Spleen (tissue), 11 donors: ENCODE measurements at regions not wholly inside any gene's neighbourhood (a gene's known extent, or its start where the extent isn't known, plus 50 kb on each side); places are given as distances from the start of the nearest gene placed in this dataset.

Experiments
- DNase-seq: peaks from one replicate; pipeline ENCODE4 v3.0.0-alpha.2; 2020
- H3K27ac ChIP-seq, 8 donors: fragments of 200-600 bp; sonication (generic) in 7 of 8; 1 replicate in 4 of 8; 2 replicates in 4 of 8; pipeline versions ENCODE4 v1.5.0 to v1.8.0; 2016 to 2021; ENCODE audit warnings: inconsistent platforms in 4 of 8, mild to moderate bottlenecking in 4 of 8, moderate library complexity in 1 of 8
- H3K27me3 ChIP-seq, 7 donors: fragments of 200-600 bp; sonication (generic) in 6 of 7; replicated peaks in 1 of 7; 1 replicate in 4 of 7; 2 replicates in 3 of 7; pipeline versions ENCODE4 v1.5.0 to v1.8.0; 2016 to 2021; ENCODE audit warnings: inconsistent platforms in 3 of 7, mild to moderate bottlenecking in 1 of 7
- H3K36me3 ChIP-seq, 6 donors: fragments of 200-600 bp; sonication (generic) in 5 of 6; 1 replicate in 4 of 6; 2 replicates in 2 of 6; pipeline versions ENCODE4 v1.5.0 to v1.8.0; 2016 to 2021; ENCODE audit warnings: inconsistent platforms in 2 of 6
- H3K4me1 ChIP-seq, 6 donors: fragments of 200-600 bp; sonication (generic) in 5 of 6; 1 replicate in 3 of 6; 2 replicates in 3 of 6; pipeline versions ENCODE4 v1.5.0 to v1.8.0; 2016 to 2021; ENCODE audit warnings: inconsistent platforms in 3 of 6
- H3K4me3 ChIP-seq, 8 donors: fragments of 200-600 bp; sonication (generic) in 7 of 8; 1 replicate in 4 of 8; 2 replicates in 4 of 8; pipeline versions ENCODE4 v1.5.0 to v1.8.0; 2016 to 2021; ENCODE audit warnings: inconsistent platforms in 4 of 8, mild to moderate bottlenecking in 4 of 8, moderate library complexity in 2 of 8
- H3K9me3 ChIP-seq, 8 donors: fragments of 200-600 bp; sonication (generic) in 7 of 8; 1 replicate in 4 of 8; 2 replicates in 4 of 8; pipeline versions ENCODE4 v1.5.0 to v1.8.0; 2016 to 2021; ENCODE audit warnings: inconsistent platforms in 4 of 8
- CTCF ChIP-seq, 11 experiments: fragments of 200-600 bp in 7 of 11; fragments of 450-650 bp in 4 of 11; sonication (generic) in 4 of 11; IDR thresholded peaks in 8 of 11; conservative IDR thresholded peaks in 3 of 11; 1 replicate in 7 of 11; 2 replicates in 4 of 11; pipeline versions ENCODE4 v1.4.0 to v1.8.0; 2016 to 2021; ENCODE audit warnings: antibody characterized with exemption in 11 of 11, inconsistent platforms in 4 of 11, mild to moderate bottlenecking in 1 of 11
- POLR2A ChIP-seq, 3 donors: fragments of 450-650 bp; IDR thresholded peaks; one replicate each; pipeline ENCODE4 v1.5.1; 2017; ENCODE audit warnings: antibody characterized with exemption in 3 of 3, mild to moderate bottlenecking in 1 of 3
- POLR2AphosphoS5 ChIP-seq, 3 donors: sonication (generic); formaldehyde crosslinking; IDR thresholded peaks; one replicate each; pipeline ENCODE4 v1.5.1; 2017; ENCODE audit warnings: antibody characterized with exemption in 3 of 3
- WGBS, 5 donors: extraction: QIAGEN DNeasy Blood & Tissue Kit in 3 of 5; methylation state at CpG; one replicate each; pipeline versions ENCODE4 v1.1.5 to v1.1.7; 2013 to 2018; 5-methylcytosine and 5-hydroxymethylcytosine counted together
- intact Hi-C: fragments of 100-400 bp; cut with DNase I; formaldehyde crosslinking; loops from one replicate; pipeline ENCODE4 v1.15.0; 2023; ENCODE audit warnings: low total_unique reads
- donor health status: healthy with polysubstance abuse.
- donor health status: DM: no; HTN: no; CAD: no; lungs with moderate emphysema.
- donor health status: DM: no; HTN: no; CAD: no.
- donor health status: Bipolar disorder and iron deficiency.
- donor health status: healthy.
- donor health status: DM: no; HTN: no; CAD: no.
- donor health status: DM: yes; HTN: yes; CAD: no.

- Histone ChIP-seq H3K9me3 (peaks cover 0 to under 1% (median 0%) of the 10 kb centered on the region in 8 donors), H3K27ac (no peak overlapping the region), H3K27me3 (no peaks in the 10 kb centered on the region), H3K4me3 (no peak overlapping the region), H3K36me3 (no peaks in the 10 kb centered on the region), H3K4me1 (no peaks in the 10 kb centered on the region)
- TF ChIP-seq POLR2A (IDR thresholded peaks at IDR 0.05) (no peak), CTCF (IDR thresholded peaks at IDR 0.05 in 8 of 11, conservative IDR thresholded peaks at IDR 0.05 in 3 of 11) (no peak), POLR2AphosphoS5 (IDR thresholded peaks at IDR 0.05) (no peak)
- intact Hi-C loops, result no loop called here
- no peak for DNase-seq
Observed at GRCh38 chr1:194929357-194929756, 1678.9 kb downstream of the KCNT2 start.

- no peak overlapping the region for H3K4me3 ChIP-seq
- H3K4me1 ChIP-seq, result no peaks in the 10 kb centered on the region
- WGBS, 5 donors, result 83 to 91% (median 86%) methylated on average over 5 of the region's 5 CpGs
- no peak for DNase-seq
- peaks cover 0 to 4% (median 0%) of the 10 kb centered on the region in 8 donors for H3K9me3 ChIP-seq
- intact Hi-C loops, result no loop called here
- no peaks in the 10 kb centered on the region for H3K27me3 ChIP-seq
- TF ChIP-seq POLR2AphosphoS5 (IDR thresholded peaks at IDR 0.05) (no peak), POLR2A (IDR thresholded peaks at IDR 0.05) (no peak), CTCF (IDR thresholded peaks at IDR 0.05 in 8 of 11, conservative IDR thresholded peaks at IDR 0.05 in 3 of 11) (no peak)
- no peaks in the 10 kb centered on the region for H3K36me3 ChIP-seq
- no peak overlapping the region for H3K27ac ChIP-seq
Observed at GRCh38 chr1:194919146-194919545, 1689.1 kb downstream of the KCNT2 start.

GRCh38 chr1:194917769-194918168 lies 1690.5 kb downstream of the KCNT2 start:
- TF ChIP-seq CTCF (IDR thresholded peaks at IDR 0.05 in 8 of 11, conservative IDR thresholded peaks at IDR 0.05 in 3 of 11) (no peak), POLR2AphosphoS5 (IDR thresholded peaks at IDR 0.05) (no peak), POLR2A (IDR thresholded peaks at IDR 0.05) (no peak)
- no peaks in the 10 kb centered on the region for H3K4me1 ChIP-seq
- 81 to 90% (median 86%) methylated on average over 4 of the region's 4 CpGs for WGBS, 5 donors
- no peaks in the 10 kb centered on the region for H3K9me3 ChIP-seq
- DNase-seq, result no peak
- H3K36me3 ChIP-seq, result no peaks in the 10 kb centered on the region
- intact Hi-C loops, result no loop called here
- H3K27me3 ChIP-seq, result no peaks in the 10 kb centered on the region
- H3K4me3 ChIP-seq, result no peak overlapping the region
- no peak overlapping the region for H3K27ac ChIP-seq

- Histone ChIP-seq H3K27me3 (no peaks in the 10 kb centered on the region), H3K27ac (no peak overlapping the region), H3K4me1 (no peaks in the 10 kb centered on the region), H3K9me3 (no peaks in the 10 kb centered on the region), H3K36me3 (no peaks in the 10 kb centered on the region), H3K4me3 (no peak overlapping the region)
- TF ChIP-seq CTCF (IDR thresholded peaks at IDR 0.05 in 8 of 11, conservative IDR thresholded peaks at IDR 0.05 in 3 of 11) (no peak), POLR2A (IDR thresholded peaks at IDR 0.05) (no peak), POLR2AphosphoS5 (IDR thresholded peaks at IDR 0.05) (no peak)
- WGBS, 5 donors, result 64 to 89% (median 73%) methylated on average over 1 of the region's 1 CpG
- intact Hi-C loops, result no loop called here
- no peak for DNase-seq
Observed at GRCh38 chr1:194908643-194909042, 1699.6 kb downstream of the KCNT2 start.
